Hepatocyte (in vitro differentiated cells): ENCODE measurements at regions not wholly inside any gene's neighbourhood (a gene's known extent, or its start where the extent isn't known, plus 50 kb on each side); places are given as distances from the start of the nearest gene placed in this dataset.
A peak's percentile ranks its signal among the peaks of the same experiment; 100 is the strongest.

ENCODE experiments used
- EZH2 ChIP-seq: fragments of 200-600 bp; sonication (generic); IDR thresholded peaks from 2 replicates; pipeline ENCODE4 v1.6.1; 2016; ENCODE audit warnings: antibody characterized with exemption, mild to moderate bottlenecking, borderline replicate concordance
- EZH2phosphoT487 ChIP-seq: fragments of 200-600 bp; sonication (generic); IDR thresholded peaks from one replicate; pipeline ENCODE4 v1.6.1; 2018; ENCODE audit warnings: antibody characterized with exemption, mild to moderate bottlenecking, low read depth, moderate library complexity; ENCODE audit not compliant: unreplicated experiment, severe bottlenecking
- TF ChIP-seq, protein P1 (sequence below): fragments of 200-600 bp; sonication (generic); IDR thresholded peaks from 2 replicates; pipeline ENCODE4 v1.5.1; 2016; ENCODE audit warnings: antibody characterized with exemption, mild to moderate bottlenecking; ENCODE audit not compliant: poor library complexity

DNA sequence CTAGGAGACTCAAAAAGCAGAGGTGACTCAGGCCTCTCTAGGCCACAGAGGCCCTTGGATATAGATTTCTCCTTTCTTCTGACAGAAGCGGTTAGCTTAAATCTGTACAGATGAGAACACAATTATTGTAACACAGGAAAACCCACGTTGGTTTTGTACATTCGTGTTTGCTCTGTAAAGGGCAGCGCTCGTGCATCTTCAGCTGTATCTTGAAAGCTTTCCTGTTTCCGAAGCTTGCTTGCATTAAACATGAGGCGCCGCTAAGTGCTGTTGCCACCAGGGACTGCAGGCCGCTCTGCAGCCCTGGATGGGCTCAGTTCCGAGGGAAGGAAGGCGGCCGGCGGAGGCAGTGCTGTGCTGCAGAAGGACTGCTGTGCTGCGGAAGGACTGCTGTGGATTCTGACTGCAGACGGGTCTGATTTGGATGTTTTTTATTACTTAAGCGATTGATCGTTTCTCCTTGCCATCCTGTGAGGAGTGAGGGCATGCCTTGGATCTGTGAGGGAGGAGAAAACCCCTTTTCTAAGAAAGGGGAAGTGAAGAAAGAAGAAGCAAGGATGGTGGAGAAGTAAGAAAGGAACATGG, 53.3 kb downstream of the FHIP2A start:
- TF ChIP-seq, protein P1, sequence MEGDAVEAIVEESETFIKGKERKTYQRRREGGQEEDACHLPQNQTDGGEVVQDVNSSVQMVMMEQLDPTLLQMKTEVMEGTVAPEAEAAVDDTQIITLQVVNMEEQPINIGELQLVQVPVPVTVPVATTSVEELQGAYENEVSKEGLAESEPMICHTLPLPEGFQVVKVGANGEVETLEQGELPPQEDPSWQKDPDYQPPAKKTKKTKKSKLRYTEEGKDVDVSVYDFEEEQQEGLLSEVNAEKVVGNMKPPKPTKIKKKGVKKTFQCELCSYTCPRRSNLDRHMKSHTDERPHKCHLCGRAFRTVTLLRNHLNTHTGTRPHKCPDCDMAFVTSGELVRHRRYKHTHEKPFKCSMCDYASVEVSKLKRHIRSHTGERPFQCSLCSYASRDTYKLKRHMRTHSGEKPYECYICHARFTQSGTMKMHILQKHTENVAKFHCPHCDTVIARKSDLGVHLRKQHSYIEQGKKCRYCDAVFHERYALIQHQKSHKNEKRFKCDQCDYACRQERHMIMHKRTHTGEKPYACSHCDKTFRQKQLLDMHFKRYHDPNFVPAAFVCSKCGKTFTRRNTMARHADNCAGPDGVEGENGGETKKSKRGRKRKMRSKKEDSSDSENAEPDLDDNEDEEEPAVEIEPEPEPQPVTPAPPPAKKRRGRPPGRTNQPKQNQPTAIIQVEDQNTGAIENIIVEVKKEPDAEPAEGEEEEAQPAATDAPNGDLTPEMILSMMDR = peak; percentile 6
- no peak for TF ChIP-seq EZH2
- no peak for TF ChIP-seq EZH2phosphoT487
